CD1c-positive myeloid dendritic cell (primary cell): ENCODE measurements at regions not wholly inside any gene's neighbourhood (a gene's known extent, or its start where the extent isn't known, plus 50 kb on each side); places are given as distances from the start of the nearest gene placed in this dataset.
"Not testable (repeated sequence)": the region's sequence is repeated elsewhere in the genome, so short reads cannot be mapped to it uniquely, and the experiment has no call there.

Experiments
- DNase-seq: peaks from one replicate; pipeline ENCODE4 v3.0.0-alpha.2; 2016; ENCODE audit errors: extremely low spot score

DNA sequence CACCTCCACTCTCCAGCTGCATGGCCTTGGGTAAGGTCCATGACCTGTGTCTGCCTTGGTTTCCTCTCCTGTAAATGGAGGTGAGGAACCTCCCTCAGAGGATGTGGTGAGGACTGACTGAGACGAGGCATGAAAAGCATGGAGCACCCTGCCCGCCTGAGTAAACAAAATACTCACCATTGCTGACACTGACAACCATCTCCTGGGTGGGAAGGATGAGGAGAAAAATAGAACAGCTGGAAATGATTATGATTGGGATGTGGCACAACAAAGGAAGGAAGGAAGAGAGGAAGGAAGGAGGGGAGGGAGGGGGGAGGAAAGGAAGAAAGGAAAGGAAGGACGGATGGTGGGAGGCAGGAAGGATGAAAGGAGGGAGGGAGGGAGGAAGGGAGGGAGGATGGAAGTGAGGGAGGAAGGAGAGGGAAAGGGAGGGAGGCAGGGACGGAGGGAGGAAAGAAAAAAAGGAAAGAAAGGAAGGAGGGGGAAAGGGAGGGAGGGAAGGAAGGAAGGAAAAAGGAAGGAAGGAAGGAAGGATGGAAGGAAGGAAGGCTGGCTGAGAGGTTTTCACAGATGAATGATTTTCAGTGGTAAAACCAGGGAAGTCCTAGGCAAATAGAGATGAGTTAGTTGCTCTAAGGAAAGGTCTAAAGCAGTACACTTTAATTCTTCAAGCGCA is 276.5 kb upstream of the XYLT1 start:
- no peak for DNase-seq

DNA sequence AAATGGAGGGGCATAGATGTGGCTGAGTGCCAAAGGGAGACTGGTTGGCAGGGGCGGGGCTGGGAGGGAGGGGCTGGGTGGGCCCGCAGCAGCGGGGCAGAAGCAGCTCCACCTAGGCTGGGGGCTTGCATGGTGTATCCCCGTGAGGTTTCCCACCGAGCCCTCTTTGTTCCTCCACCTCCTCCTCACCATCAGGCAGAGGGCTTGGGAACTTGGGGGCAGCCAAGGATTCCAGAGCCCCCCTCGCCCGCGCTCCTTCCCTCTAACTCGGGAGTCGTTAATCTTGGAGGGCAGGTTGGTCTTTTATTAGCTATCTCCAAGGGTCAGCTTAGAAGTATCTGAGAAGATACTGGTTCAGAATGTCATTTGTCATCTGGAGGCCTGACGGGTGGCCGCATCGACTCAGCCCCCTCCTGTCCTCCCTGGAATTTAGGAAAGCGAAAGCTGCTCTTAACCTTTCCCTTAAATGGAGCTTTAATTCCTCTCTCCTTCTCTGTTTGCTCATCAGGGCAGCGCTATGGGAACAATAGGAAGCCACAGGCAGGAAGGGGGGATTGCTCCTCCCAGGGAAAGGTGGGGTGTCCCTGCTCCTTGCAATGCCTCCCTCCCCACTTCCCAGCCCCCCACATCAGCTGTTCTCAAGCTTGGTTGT is 274.3 kb upstream of the XYLT1 start:
- no peak for DNase-seq

DNA sequence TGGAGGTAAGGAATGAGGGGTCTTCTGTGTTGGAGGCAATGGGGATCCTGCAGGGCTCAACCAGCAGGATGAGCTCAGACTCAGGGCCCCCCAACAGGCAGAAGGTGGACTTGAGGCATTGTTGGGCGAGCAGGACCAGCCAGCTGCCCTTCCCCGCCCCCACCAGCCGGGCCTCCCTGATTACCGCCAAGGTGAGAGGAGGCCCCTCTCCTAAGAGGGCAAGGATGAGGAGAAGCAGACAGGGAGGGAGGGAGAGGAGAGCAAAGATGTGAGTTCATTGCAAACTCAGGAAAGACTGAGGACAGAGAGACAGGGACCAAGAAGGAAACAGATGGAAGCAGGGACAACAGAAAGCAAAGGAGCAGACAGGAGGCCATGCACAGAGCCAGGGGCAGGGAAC is 272.8 kb upstream of the XYLT1 start:
- no peak for DNase-seq

DNA sequence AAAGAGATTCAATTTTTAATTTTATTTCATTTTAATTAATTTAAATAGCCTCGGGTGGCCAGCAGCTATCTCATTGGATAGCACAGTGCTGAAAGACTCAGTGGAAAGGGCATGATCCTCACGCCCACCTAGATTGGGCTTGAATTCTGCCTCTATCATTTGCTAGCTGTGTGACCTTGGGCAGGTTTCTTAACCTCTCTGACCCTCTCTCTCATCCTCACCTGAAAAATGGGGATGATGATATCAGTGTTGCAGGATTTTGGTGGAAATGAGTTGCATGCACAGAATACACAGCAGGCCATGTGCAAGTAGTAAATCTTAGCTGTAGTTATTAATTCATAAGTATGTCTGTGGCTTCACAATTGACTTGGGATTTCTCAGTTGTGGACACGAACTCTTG is 272.4 kb upstream of the XYLT1 start:
- DNase-seq, result no peak

DNA sequence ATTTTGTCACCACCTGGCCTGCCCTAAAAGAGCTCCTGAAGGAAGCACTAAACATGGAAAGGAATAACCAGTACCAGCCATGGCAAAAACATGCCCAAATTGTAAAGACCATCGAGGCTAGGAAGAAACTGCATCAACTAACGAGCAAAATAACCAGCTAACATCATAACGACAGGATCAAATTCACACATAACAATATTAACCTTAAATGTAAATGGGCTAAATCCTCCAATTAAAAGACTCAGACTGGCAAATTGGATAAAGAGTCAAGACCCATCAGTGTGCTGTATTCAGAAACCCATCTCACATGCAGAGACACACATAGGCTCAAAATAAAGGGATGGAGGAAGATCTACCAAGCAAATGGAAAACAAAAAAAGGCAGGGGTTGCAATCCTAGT is 264.3 kb upstream of the XYLT1 start:
- DNase-seq, result not testable (repeated sequence)

DNA sequence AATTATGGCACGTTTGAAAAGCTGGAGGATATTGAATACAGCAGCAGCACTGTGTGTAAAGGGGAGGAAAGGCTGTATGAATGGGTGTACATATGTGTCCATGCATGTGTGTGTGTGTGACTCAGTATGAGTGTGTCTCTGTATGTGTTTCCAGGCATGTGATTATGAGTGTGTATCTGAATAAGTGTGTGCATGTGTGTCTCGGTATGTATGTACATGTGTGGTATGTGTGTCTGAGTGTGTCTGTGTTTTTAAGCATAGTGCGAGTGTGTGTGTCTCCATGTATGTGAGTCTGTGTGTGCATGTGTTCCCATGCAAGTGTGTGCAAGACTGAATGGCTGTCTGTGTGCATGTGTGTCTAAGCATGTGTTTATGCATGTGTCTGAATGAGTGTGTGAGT is 259.1 kb upstream of the XYLT1 start:
- DNase-seq, result no peak

DNA sequence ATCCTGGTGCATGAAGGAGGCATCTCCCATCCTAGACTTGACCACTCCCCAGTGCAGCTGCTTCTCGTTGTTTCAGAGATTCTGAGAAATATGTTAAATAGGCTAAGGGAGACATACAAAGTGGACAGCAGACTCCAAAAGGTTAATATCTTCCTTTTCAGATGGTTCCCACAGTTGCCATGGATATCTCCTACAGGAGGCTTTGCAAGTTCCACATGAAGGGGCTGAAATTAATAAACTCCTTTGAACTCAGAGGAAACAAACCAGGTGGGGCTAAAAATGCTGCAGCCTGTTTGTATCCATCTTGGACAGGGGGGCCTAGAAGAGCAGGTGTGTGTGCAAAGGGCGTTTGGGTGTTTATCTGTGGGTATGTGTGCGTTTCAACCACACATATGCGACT is 257.4 kb upstream of the XYLT1 start:
- DNase-seq, result no peak

DNA sequence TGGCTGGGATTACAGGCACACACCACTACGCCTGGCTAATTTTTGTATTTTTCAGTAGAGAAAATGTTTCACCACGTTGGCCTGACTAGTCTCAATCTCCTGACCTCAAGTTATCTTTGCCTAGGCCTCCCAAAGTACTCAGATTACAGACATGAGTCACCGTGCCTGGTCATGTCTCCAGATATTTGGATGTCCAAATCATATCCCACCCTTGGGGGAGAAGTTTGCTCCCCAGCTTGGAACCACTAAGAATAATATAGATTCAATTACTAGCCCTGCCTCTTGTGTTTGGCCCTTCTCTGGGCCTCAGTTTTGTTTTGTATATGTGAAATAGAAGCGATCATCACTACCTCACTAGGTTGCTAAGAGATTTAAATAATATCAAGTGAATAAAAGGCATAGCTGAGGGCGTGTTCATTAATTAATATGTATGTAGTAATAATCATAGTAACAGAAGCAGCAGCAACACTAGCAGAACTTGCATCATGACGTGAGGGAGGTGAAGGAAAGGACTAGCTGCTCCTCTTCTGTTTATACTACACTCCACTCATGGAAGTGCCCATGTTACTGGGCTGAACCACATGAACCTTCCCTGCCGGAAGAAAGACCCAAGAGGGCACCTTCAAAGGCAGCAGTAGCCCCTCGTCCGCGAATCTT is 253.6 kb upstream of the XYLT1 start:
- DNase-seq, result no peak

DNA sequence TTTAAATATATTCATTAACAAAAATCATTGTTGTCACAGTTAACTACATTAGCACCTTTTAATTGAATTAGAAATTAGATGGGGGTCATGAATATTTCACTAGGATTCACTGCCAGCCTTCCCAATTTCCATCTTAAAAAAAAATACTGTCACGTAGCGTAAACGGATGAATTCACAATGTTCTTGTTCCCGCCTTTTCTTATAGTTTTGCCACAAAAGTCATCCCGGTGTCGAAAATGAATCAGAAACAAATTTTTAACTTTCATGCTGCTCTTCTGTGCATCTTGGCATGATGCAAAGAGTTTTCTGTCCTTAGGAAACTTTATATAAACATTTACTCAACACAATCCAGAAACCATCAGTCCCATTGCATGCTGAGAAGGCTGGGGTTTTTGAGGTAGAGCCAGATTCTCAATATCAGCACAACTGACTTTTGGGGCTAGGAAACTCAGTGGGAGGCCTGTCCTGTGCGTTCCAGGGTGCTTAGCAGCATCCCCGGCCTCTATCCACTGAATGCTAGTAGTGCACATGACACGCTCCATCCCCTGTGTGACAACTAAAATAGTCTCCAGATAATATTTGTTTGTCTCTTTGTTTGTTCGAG is 252.9 kb upstream of the XYLT1 start:
- no peak for DNase-seq

DNA sequence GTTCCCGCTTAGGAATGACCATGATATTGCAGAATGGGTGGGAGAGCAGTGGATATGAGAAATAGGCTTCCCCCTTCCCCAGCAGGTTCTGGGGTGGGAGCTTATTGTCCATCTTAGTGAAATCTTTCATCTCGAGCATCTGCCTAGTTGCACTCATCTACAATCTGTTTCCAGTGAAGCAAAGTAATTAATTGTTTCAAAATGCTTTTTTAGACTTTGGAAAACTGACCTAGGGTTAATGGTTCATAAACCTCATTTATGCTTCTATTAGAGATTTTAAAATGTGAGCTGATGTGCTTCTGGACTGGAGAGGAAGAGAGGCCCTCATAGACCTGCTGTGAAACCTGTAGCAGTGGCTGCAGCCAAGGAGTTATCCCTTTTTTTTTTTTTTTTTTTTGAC is 247.7 kb upstream of the XYLT1 start:
- DNase-seq, result no peak

DNA sequence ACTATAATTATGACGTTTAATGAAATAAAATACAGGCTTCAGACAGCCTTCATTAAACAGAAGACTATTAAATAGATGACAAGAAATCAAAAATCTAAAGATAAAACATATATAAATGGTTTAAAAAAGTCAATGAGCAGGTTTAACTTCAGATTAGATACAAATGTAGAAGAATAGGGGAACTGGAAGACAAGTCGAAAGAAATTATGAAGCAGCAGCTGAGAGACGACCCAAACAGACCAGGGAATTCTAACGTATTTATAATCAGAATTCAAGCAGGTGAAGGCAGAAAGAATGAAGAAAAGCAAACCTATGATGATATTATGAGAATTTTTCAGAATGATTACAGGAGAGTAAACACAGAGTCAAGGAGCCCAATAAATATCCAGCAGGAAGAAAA is 235.1 kb upstream of the XYLT1 start:
- DNase-seq, result no peak

DNA sequence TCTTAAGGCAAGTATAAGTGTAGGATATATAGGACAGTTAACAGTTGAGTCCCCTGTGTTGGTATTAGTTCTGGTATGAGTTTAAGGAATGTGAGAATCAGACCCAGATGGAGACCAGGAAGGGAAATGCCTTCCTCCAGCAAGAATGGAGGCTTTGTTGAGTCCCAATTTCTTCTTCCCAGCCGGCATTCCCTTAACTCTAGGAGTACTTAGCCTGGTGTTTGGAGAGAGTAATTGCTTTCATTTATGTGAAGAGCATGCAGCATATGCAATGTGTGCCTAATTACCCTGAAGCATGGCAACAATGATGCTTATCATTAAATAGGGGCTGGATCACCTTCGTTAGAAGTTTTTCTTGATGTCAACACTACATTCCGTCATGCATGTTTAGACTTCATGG is 225.9 kb upstream of the XYLT1 start:
- no peak for DNase-seq

DNA sequence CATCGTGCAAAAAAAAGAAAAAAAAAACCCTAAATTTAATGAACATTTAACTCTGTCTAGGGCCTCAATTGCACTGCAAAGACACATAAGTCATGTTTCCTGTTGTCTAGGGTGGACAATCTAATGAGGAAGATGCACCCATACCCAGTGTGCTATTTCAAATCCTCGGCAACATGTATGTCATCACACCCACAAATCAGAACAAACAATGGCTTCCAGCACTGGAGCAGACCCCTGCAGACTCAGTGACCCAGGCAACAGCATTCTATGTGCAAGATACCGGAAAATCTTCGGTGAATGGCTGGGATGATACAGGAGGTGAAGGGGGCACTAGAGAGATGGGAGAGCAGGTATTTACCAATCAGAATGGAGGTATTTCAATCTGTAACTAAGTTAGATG is 221.7 kb upstream of the XYLT1 start:
- no peak for DNase-seq

DNA sequence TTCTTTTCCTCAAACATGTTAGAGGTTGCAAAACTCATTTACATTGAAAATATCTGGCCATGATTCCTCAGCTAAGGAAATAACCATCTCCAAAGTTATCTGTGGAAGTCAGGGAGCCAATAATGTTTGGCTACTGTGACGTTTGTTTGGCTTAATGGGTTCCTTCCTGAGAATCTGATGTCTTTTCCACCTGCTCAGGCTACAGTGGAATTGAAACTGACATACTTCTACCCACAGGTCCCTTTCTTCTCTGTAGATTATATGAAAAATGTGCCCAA is 221.1 kb upstream of the XYLT1 start:
- no peak for DNase-seq

DNA sequence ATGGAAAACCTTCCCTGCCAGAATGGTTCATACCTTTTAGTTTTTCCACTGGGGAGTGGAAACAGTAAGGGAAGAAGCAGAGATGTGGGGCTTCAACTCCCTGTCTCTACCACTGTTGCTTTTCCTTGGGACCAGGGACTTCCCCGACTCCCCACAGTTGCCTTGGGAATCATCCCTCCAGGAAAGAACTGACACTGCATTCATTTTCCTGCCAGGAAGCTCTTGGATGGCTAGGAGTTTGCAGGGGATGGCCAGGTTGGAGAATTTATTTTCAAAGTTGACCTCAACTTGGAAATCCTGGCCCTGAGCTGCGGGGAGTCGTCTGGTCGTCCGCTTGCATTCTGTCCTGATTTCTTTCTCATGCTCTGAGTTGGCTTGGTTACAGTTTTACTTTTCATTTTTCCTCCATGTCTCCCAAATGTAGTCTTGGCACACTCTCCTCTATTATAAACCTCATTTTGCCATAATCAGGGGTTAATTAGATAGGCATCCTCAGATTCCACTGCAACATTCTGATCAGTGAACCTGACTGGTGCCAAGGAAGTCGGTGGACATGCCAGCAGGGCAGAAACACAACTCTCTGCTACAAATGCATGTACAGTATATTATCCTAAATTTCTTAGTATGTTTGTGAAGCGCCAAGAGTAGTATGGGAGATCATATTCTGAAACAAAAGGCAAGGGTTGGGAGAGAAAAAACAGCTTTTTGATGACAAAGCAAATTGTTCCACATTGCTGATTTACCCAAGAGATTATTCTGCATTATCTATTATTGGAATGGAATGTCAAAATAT is 220.5 kb upstream of the XYLT1 start:
- DNase-seq, result no peak

DNA sequence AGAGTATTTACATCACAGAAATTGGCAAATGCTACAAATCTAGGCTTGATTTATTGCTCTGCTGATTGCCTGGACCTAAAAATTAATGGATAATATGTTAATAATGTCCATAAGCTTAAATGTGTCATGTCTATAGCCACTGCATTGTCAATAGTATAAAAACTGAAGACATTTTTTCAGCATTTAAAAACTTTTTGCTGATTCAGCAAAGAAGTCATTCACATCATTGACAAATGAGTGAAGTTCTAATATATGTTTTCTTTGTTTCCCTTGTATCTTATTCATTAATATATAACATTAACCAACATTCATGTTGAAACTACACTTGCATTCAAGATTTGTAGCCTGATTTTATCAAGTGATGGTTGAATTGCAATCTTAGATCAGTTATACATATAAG is 214.7 kb upstream of the XYLT1 start:
- DNase-seq, result no peak

DNA sequence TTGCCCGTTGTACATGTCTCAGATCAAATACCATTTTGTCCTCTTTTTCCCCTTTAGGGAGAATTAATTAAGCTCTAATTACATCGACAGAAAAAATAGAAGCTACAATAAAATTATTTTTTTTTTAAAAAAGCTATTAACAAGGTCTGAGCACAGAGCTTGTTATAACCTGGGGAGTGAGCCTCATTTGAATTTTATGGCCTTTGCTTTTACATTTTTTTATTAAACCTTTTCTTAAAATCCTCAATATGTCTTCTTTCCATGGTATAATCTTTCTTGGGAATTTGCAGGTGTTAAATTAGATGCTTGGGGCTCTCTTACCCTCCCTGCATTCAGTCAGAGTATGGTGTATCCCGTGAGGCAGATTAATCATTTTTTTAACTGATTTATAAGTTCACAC is 212.5 kb upstream of the XYLT1 start:
- no peak for DNase-seq

DNA sequence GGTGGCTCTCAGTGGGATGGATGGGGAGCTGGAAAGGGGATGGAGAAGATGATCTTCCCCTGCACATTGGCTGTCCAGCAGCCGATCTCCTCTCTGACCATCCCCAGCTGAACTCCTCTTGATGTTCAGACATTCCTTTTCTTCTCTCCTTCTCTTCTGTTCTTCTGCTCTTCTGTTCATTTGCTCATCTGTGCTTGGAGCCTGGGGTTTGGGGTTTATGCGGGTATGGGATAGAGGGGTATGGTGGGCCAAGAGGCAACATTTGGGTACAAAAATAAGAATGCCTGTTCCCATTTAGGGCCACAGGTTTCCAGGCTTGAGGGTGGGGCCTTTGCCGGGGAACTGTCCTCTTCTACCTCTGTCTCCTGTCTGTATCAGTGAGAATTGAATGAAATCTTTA is 205.4 kb upstream of the XYLT1 start:
- DNase-seq, result no peak

DNA sequence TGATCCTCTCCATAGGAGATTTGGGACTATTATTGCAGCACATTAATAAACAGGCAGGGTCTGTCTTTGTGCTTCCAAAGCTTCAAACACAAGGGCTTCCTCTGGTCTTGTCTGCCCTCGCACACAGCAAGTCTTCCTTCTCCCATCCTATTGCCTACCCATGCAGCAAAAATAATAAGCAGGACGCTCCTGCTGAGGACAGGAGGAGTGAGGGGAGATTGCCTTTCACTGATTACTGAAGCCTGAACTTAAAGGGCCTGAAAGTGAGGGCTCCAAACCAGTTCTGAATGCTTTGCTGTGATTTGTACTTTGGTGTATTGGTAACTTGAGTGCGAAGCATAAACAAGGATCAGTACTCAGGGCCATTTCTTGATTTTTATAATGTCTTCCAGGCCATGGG is 197.6 kb upstream of the XYLT1 start:
- no peak for DNase-seq

DNA sequence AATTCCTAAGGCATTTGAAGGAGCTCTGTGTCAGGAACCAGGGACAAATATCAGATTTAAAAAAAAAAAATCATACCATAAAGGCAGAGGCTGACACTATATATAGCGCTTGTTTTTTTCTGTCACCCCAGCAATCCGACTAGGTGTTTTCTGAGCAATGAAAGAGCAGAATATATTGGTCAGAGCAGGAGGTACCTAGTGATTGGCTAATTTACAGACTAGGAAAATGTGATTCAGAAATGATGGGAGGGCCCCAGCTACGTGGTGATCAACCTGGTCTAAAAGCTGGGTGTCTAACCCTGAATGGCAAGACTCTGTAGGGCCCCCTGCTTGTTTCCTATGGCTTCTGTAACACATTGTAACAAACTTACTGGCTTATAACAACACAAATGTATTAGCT is 195.5 kb upstream of the XYLT1 start:
- DNase-seq, result no peak

DNA sequence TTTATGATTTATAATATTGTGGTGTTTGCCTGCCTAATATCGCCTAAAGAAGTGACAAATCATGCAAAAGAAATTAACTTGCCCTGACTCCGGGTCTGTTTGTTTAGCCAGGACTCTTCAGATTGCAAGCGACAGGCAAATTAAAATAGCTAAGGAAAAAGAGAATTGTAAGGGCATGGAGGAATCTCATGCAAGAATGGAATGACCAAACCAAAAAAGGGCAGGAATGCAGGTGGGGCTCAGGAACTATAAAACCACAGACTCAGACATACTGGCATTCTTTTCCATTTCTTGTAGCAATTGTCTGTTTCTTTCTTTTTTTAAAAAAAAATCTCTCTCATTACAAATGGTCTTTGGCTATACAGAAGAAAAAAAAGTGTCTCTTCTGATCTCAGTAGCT is 188.1 kb upstream of the XYLT1 start:
- no peak for DNase-seq

DNA sequence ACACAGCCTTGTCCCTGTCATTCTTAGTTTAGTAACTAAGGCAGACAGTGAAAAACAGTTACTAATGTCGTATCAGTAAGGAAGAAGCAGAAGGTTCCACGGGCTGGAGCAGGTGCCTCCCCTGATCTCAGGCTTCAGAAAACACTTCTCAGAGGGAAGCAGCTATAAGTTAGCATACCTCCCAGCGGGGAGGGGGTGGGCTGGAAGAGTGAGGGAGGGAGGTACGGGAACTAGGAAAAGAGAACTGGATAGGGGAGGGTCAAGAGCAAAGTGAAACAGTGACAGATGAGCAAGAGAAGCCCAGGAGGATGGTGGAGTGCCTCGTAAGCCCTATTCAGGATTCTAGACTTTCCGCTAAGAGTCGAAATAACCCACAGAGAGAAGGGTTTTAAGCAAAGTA is 186.3 kb upstream of the XYLT1 start:
- no peak for DNase-seq

DNA sequence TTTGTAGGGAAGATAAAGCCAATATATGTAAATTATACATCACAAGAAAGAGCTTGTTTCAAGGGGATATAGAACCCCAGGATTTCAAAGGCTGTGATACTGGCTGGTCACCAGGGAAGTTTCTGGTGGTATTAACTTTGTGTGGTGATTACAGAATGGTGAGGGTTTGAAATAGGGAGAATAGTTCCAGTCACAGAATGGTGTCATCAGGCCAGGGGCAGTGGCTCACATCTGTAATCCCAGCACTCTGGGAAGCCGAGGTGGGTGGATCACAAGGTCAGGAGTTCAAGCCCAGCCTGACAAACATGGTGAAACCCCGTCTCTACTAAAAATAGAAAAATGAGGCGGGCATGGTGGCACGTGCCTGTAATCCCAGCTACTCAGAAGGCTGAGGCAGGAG is 183.8 kb upstream of the XYLT1 start:
- DNase-seq, result no peak
